H1 (cell line): ENCODE measurements at regions not wholly inside any gene's neighbourhood (a gene's known extent, or its start where the extent isn't known, plus 50 kb on each side); places are given as distances from the start of the nearest gene placed in this dataset.

Source experiments
- CTCF ChIA-PET: fragments of 300-600 bp; sonication (Branson Sonifier 250); formaldehyde crosslinking; loops from one replicate; lab custom pipeline; 2021; ENCODE audit not compliant: partially characterized antibody; lab: Charles Lee
- POLR2A ChIA-PET: fragments of 300-600 bp; sonication (Branson Sonifier 250); formaldehyde crosslinking; loops from one replicate; lab custom pipeline; 2021; ENCODE audit warnings: inconsistent platforms; ENCODE audit not compliant: partially characterized antibody; lab: Charles Lee
- DNase-seq, 2 experiments: peaks; one replicate each; pipeline versions ENCODE4 v3.0.0 to v3.0.0-alpha.2; 2010 to 2022; ENCODE audit warnings: low spot score in 2 of 2, low read depth in 1 of 2, mixed read lengths in 1 of 2
- FAIRE-seq: peaks from 2 replicates; lab custom pipeline; 2011; peaks lifted over from hg19 to GRCh38; lab: Jason Lieb, UNC
- H2AFZ ChIP-seq: 2 replicates; pipeline ENCODE4 v1.8.1; 2012; ENCODE audit warnings: low read length, inconsistent platforms
- H2AK5ac ChIP-seq: 2 replicates; pipeline ENCODE4 v1.6.1; 2013; ENCODE audit warnings: low read depth, low read length
- H2BK120ac ChIP-seq: replicated peaks from 2 replicates; pipeline ENCODE3; 2013; ENCODE audit warnings: low read depth, low read length, inconsistent platforms
- H2BK12ac ChIP-seq: 2 replicates; pipeline ENCODE4 v1.6.1; 2013; ENCODE audit warnings: low read depth, low read length
- H2BK15ac ChIP-seq: 2 replicates; pipeline ENCODE4 v1.6.1; 2013; ENCODE audit warnings: low read length
- H2BK20ac ChIP-seq: 2 replicates; pipeline ENCODE4 v1.6.1; 2013; ENCODE audit warnings: low read length
- H2BK5ac ChIP-seq: 2 replicates; pipeline ENCODE4 v1.6.1; 2013; ENCODE audit warnings: low read depth, low read length
- H3K14ac ChIP-seq: 2 replicates; pipeline ENCODE4 v1.6.1; 2013; ENCODE audit warnings: inconsistent platforms; ENCODE audit not compliant: insufficient read length
- H3K18ac ChIP-seq: 2 replicates; pipeline ENCODE4 v1.6.1; 2013; ENCODE audit warnings: low read length; ENCODE audit errors: extremely low read depth
- H3K23ac ChIP-seq: 2 replicates; pipeline ENCODE4 v1.6.1; 2013; ENCODE audit warnings: inconsistent platforms; ENCODE audit not compliant: insufficient read length
- H3K23me2 ChIP-seq: 2 replicates; pipeline ENCODE4 v1.6.1; 2013; ENCODE audit warnings: low read depth, low read length
- H3K27ac ChIP-seq: 2 replicates; pipeline ENCODE4 v1.6.1; 2011; ENCODE audit warnings: low read depth, low read length, inconsistent platforms
- H3K27me3 ChIP-seq, 4 experiments: replicated peaks in 1 of 4; 1 replicate in 1 of 4; 2 replicates in 3 of 4; pipeline versions ENCODE4 v1.6.1 to v1.8.1; 2011 to 2013; ENCODE audit warnings: low read length in 3 of 4, mild to moderate bottlenecking in 3 of 4, inconsistent platforms in 2 of 4, mixed read lengths in 2 of 4, moderate library complexity in 1 of 4; ENCODE audit not compliant: control insufficient read depth in 3 of 4, insufficient read depth in 3 of 4; ENCODE audit errors: extremely low read depth in 1 of 4
- H3K36me3 ChIP-seq, 4 experiments: 2 replicates each; pipeline versions ENCODE4 v1.6.1 to v1.8.1; 2011 to 2013; ENCODE audit warnings: mild to moderate bottlenecking in 4 of 4, low read length in 3 of 4, moderate library complexity in 2 of 4, control low read depth in 1 of 4, inconsistent platforms in 1 of 4; ENCODE audit not compliant: insufficient read depth in 4 of 4, control insufficient read depth in 2 of 4
- H3K4ac ChIP-seq: replicated peaks from 2 replicates; pipeline ENCODE3; 2013; ENCODE audit warnings: low read length, low read depth, mixed read lengths, inconsistent platforms; ENCODE audit not compliant: insufficient read length
- H3K4me1 ChIP-seq, 4 experiments: replicated peaks in 1 of 4; 1 replicate in 1 of 4; 2 replicates in 3 of 4; pipeline versions ENCODE4 v1.6.1 to v1.8.1; 2011 to 2013; ENCODE audit warnings: low read length in 3 of 4, inconsistent platforms in 2 of 4, mixed read lengths in 1 of 4; ENCODE audit not compliant: insufficient read depth in 4 of 4, control insufficient read depth in 3 of 4
- H3K4me2 ChIP-seq, 2 experiments: 2 replicates each; pipeline versions ENCODE4 v1.6.1 to v1.8.1; 2011 to 2013; ENCODE audit warnings: low read depth in 2 of 2, low read length in 2 of 2, control low read depth in 1 of 2, inconsistent platforms in 1 of 2, mild to moderate bottlenecking in 1 of 2; ENCODE audit not compliant: insufficient read depth in 1 of 2
- H3K4me3 ChIP-seq, 4 experiments: fragments of 200-600, 300-600 bp in 1 of 4; sonication (generic), shearing (Covaris generic), sonication (Bioruptor Twin) in 1 of 4; 2 replicates each; pipeline versions ENCODE4 v1.5.1 to v1.8.1; 2011 to 2016; ENCODE audit warnings: low read length in 4 of 4, low read depth in 3 of 4, control low read depth in 2 of 4, inconsistent platforms in 2 of 4, mild to moderate bottlenecking in 2 of 4, mixed read lengths in 1 of 4, moderate library complexity in 1 of 4; ENCODE audit not compliant: insufficient read depth in 2 of 4; ENCODE audit errors: extremely low read depth in 1 of 4
- H3K56ac ChIP-seq: replicated peaks from 2 replicates; pipeline ENCODE3; 2013; ENCODE audit warnings: low read depth, mild to moderate bottlenecking, mixed read lengths, low read length, inconsistent platforms; ENCODE audit not compliant: insufficient read length
- H3K79me1 ChIP-seq: 2 replicates; pipeline ENCODE4 v1.6.1; 2013; ENCODE audit warnings: low read depth, low read length, control low read depth
- H3K79me2 ChIP-seq, 2 experiments: 2 replicates each; pipeline versions ENCODE4 v1.6.1 to v1.8.1; 2012 to 2013; ENCODE audit warnings: low read length in 2 of 2, mild to moderate bottlenecking in 2 of 2, inconsistent platforms in 1 of 2; ENCODE audit not compliant: insufficient read depth in 2 of 2, control insufficient read depth in 1 of 2
- H3K9ac ChIP-seq, 4 experiments: replicated peaks in 1 of 4; 1 replicate in 1 of 4; 2 replicates in 3 of 4; pipeline versions ENCODE4 v1.6.1 to v1.8.1; 2011 to 2013; ENCODE audit warnings: low read depth in 3 of 4, low read length in 3 of 4, control low read depth in 2 of 4, mild to moderate bottlenecking in 2 of 4, moderate library complexity in 2 of 4, inconsistent platforms in 1 of 4; ENCODE audit errors: extremely low read depth in 1 of 4
- H3K9me3 ChIP-seq, 2 experiments: 2 replicates each; pipeline versions ENCODE4 v1.6.1 to v1.8.1; 2012 to 2013; ENCODE audit warnings: mild to moderate bottlenecking in 2 of 2, moderate library complexity in 2 of 2, control low read depth in 1 of 2, inconsistent platforms in 1 of 2, low read depth in 1 of 2, low read length in 1 of 2, mixed read lengths in 1 of 2; ENCODE audit not compliant: insufficient read depth in 2 of 2
- H4K20me1 ChIP-seq, 2 experiments: replicated peaks in 1 of 2; 2 replicates each; pipeline versions ENCODE3 to v1.8.1; 2011 to 2013; ENCODE audit warnings: inconsistent platforms in 2 of 2, low read length in 2 of 2, mild to moderate bottlenecking in 1 of 2; ENCODE audit not compliant: insufficient read depth in 2 of 2, control insufficient read depth in 1 of 2
- H4K5ac ChIP-seq: 2 replicates; pipeline ENCODE4 v1.6.1; 2013; ENCODE audit warnings: low read length, low read depth, mixed read lengths, inconsistent platforms; ENCODE audit not compliant: insufficient read length
- H4K8ac ChIP-seq: 2 replicates; pipeline ENCODE4 v1.8.0; 2013; ENCODE audit warnings: mild to moderate bottlenecking, moderate library complexity, low read length, inconsistent platforms; ENCODE audit not compliant: insufficient read depth; ENCODE audit errors: extremely low read depth
- H4K91ac ChIP-seq: replicated peaks from 2 replicates; pipeline ENCODE3; 2013; ENCODE audit warnings: low read length, mixed read lengths, inconsistent platforms; ENCODE audit not compliant: insufficient read length
- SRF ChIP-seq: IDR thresholded peaks from 2 replicates; pipeline ENCODE4 v1.6.1; 2011; ENCODE audit warnings: mild to moderate bottlenecking, low read depth, low read length, moderate library complexity
- WGBS, 2 experiments: shearing (Covaris generic) in 1 of 2; methylation state at CpG; one replicate each; pipeline versions ENCODE4 v1.1.6 to v1.1.7; 2013 to 2015; ENCODE audit warnings: low lambda C conversion rate in 2 of 2, mixed read lengths in 2 of 2, inconsistent platforms in 1 of 2, low coverage in 1 of 2, missing lambda C conversion rate in 1 of 2; ENCODE audit not compliant: insufficient replicate concordance in 2 of 2, insufficient coverage in 1 of 2, insufficient read length in 1 of 2; ENCODE audit errors: extremely low coverage in 1 of 2, missing lambda C conversion rate in 1 of 2; 5-methylcytosine and 5-hydroxymethylcytosine counted together

- ChIA-PET POLR2A (no interaction called here), CTCF (no interaction called here)
- H4K8ac ChIP-seq: no peak overlapping the region
- no peak overlapping the region for H2AK5ac ChIP-seq
- H3K18ac ChIP-seq: no peak overlapping the region
- H2BK15ac ChIP-seq: no peak overlapping the region
- no peak overlapping the region for H3K9ac ChIP-seq
- no peak overlapping the region for H2BK120ac ChIP-seq
- H3K27ac ChIP-seq: no peak overlapping the region
- no peak overlapping the region for H3K56ac ChIP-seq
- H2AFZ ChIP-seq: no peak overlapping the region
- H3K23me2 ChIP-seq: no peaks in the 10 kb centered on the region
- no peak overlapping the region for H4K5ac ChIP-seq
- no peak overlapping the region for H2BK5ac ChIP-seq
- 92% methylated on average over 4 of the region's 4 CpGs; no CpG with 5 or more reads in 1 of the 2 experiments for WGBS, 2 experiments
- H3K79me2 ChIP-seq: no peaks in the 10 kb centered on the region
- no peak overlapping the region for H3K14ac ChIP-seq
- no peak overlapping the region for H3K4me3 ChIP-seq
- FAIRE-seq (no peak), DNase-seq (no peak)
- no peaks in the 10 kb centered on the region for H3K27me3 ChIP-seq
- no peak overlapping the region for H3K4ac ChIP-seq
- H3K36me3 ChIP-seq: no peaks in the 10 kb centered on the region
- H3K9me3 ChIP-seq: no peaks in the 10 kb centered on the region
- H4K20me1 ChIP-seq: no peaks in the 10 kb centered on the region
- no peaks in the 10 kb centered on the region; a peak in 1 of 7 replicates for H3K4me1 ChIP-seq
- H2BK20ac ChIP-seq: no peak overlapping the region
- no peaks in the 10 kb centered on the region for H3K79me1 ChIP-seq
- H4K91ac ChIP-seq: no peak overlapping the region
- H3K23ac ChIP-seq: no peak overlapping the region
- H3K4me2 ChIP-seq: no peak overlapping the region
- no peak overlapping the region for H2BK12ac ChIP-seq
- no peak for TF ChIP-seq SRF
Measured at GRCh38 chr21:35561116-35561515, 499.2 kb downstream of the SETD4 start.
